Chondrocyte (in vitro differentiated cells): ENCODE measurements at regions not wholly inside any gene's neighbourhood (a gene's known extent, or its start where the extent isn't known, plus 50 kb on each side); places are given as distances from the start of the nearest gene placed in this dataset.

Experiments used
- DNase-seq: peaks from one replicate; pipeline ENCODE4 v3.0.0; 2021; ENCODE audit warnings: mixed read lengths, low spot score
- H3K27ac Mint-ChIP-seq: one replicate; pipeline ENCODE4 v1.8.0; 2021; ENCODE audit warnings: mild to moderate bottlenecking, moderate library complexity, mixed read lengths; ENCODE audit not compliant: unreplicated experiment
- H3K27me3 Mint-ChIP-seq: 2 replicates; pipeline ENCODE4 v1.8.0; 2021; ENCODE audit warnings: low read depth, mixed read lengths
- H3K36me3 Mint-ChIP-seq: 2 replicates; pipeline ENCODE4 v1.8.0; 2021; ENCODE audit warnings: low read depth, mixed read lengths
- H3K4me1 Mint-ChIP-seq: 2 replicates; pipeline ENCODE4 v1.8.0; 2021; ENCODE audit warnings: low read depth, mild to moderate bottlenecking, mixed read lengths
- H3K4me3 Mint-ChIP-seq: one replicate; pipeline ENCODE4 v1.8.0; 2021; ENCODE audit warnings: mild to moderate bottlenecking, moderate library complexity, mixed read lengths; ENCODE audit not compliant: unreplicated experiment
- H3K9me3 Mint-ChIP-seq: 2 replicates; pipeline ENCODE4 v1.8.0; 2021; ENCODE audit warnings: low read depth, mixed read lengths
- TF ChIP-seq, protein P1 (sequence below): fragments of 200-600 bp; sonication (generic); IDR thresholded peaks from 2 replicates; pipeline ENCODE4 v1.5.0; 2021; ENCODE audit warnings: antibody characterized with exemption, mild to moderate bottlenecking, moderate library complexity

DNA sequence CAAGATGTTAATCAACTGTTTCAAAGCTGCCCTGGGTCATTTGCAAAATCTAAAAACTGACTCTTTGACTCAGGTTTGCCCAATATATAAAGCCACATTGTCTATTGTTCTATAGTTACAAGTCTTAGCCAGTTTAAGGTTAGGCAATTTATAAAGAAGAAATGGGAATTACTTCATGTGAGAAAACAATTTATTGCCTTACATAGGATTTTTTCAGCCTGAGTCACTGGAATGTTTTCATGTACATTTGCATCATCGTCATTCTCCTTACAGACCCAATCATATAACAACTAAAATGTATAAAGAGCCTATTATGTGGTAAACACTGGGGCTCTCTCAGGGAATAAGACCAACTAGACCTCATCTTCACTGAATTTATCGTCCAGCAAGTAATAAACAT, 100.3 kb upstream of the PLEKHG7 start:
- DNase-seq, result no peak
- peaks cover 2% of the 10 kb centered on the region for H3K36me3 Mint-ChIP-seq
- TF ChIP-seq, protein P1, sequence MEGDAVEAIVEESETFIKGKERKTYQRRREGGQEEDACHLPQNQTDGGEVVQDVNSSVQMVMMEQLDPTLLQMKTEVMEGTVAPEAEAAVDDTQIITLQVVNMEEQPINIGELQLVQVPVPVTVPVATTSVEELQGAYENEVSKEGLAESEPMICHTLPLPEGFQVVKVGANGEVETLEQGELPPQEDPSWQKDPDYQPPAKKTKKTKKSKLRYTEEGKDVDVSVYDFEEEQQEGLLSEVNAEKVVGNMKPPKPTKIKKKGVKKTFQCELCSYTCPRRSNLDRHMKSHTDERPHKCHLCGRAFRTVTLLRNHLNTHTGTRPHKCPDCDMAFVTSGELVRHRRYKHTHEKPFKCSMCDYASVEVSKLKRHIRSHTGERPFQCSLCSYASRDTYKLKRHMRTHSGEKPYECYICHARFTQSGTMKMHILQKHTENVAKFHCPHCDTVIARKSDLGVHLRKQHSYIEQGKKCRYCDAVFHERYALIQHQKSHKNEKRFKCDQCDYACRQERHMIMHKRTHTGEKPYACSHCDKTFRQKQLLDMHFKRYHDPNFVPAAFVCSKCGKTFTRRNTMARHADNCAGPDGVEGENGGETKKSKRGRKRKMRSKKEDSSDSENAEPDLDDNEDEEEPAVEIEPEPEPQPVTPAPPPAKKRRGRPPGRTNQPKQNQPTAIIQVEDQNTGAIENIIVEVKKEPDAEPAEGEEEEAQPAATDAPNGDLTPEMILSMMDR, result no peak
- no peak overlapping the region for H3K4me3 Mint-ChIP-seq
- H3K27me3 Mint-ChIP-seq, result no peaks in the 10 kb centered on the region
- peak overlapping the region; percentile 37 for H3K27ac Mint-ChIP-seq
- H3K4me1 Mint-ChIP-seq, result peaks cover 19% of the 10 kb centered on the region
- H3K9me3 Mint-ChIP-seq, result peaks cover 8% of the 10 kb centered on the region

DNA sequence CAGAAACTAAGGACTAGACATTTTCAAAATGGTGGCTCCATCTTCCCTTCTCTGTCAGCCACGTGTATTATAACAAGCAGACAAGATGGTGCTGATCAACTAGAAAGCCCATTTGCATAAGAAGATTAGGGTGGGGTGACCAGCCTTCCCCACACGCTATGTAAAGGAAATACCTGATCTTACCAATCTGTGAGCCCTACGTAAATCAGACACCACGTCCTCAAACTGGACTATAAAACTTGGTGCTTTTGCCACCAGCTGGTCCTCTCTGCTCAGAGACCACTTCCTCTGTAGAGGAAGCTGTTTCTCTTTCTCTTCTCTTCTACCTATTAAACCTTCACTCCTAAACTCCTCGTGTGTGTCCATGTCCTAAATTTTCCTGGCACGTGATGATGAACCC, 101.1 kb upstream of the PLEKHG7 start:
- H3K27ac Mint-ChIP-seq, result no peak overlapping the region
- peaks cover 2% of the 10 kb centered on the region for H3K36me3 Mint-ChIP-seq
- TF ChIP-seq, protein P1, result no peak
- no peaks in the 10 kb centered on the region for H3K27me3 Mint-ChIP-seq
- H3K4me1 Mint-ChIP-seq, result peaks cover 19% of the 10 kb centered on the region
- peaks cover 8% of the 10 kb centered on the region for H3K9me3 Mint-ChIP-seq
- no peak for DNase-seq
- no peak overlapping the region for H3K4me3 Mint-ChIP-seq

DNA sequence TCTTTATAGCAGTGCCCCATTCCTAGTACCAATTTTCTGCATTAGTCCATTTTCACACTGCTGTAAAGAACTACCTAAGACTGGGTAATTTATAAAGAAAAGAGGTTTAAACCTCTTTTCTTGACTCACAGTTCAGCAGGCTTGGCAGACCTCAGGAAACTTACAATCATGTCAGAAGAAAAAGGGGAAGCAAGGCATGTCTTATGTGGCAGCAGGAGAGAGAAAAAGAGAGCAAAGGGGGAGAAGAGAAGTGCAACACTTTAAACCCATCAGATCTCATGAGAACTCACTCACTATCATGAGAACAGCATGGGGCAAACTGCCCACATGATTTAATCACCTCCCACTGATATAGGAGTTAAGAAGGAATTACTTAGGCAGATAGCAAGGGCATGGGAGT, 101.6 kb upstream of the PLEKHG7 start:
- no peak for DNase-seq
- H3K4me3 Mint-ChIP-seq, result no peak overlapping the region
- no peak overlapping the region for H3K27ac Mint-ChIP-seq
- no peaks in the 10 kb centered on the region for H3K27me3 Mint-ChIP-seq
- H3K9me3 Mint-ChIP-seq, result peaks cover 8% of the 10 kb centered on the region
- H3K4me1 Mint-ChIP-seq, result peaks cover 22% of the 10 kb centered on the region
- TF ChIP-seq, protein P1, result no peak
- peaks cover 2% of the 10 kb centered on the region for H3K36me3 Mint-ChIP-seq

DNA sequence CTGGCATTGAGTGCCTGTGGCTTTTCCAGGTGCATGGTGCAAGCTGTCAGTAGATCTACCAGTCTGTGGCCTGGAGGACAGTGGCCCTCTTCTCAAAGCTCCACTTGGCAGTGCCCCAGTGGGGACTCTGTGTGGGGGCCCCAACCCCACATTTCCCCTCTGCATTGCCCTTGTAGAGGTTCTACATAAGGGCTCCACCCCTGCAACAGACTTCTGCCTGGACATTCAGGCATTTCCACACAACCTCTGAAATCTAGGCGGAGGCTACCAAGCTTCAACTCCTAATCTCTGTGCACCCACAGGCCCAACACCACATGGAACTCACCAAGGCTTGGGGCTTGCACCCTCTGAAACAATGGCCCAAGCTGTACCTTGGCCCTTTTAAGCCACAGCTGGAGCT, 102.7 kb upstream of the PLEKHG7 start:
- H3K27me3 Mint-ChIP-seq, result no peaks in the 10 kb centered on the region
- H3K36me3 Mint-ChIP-seq, result peaks cover 2% of the 10 kb centered on the region
- peaks cover 8% of the 10 kb centered on the region for H3K9me3 Mint-ChIP-seq
- TF ChIP-seq, protein P1, result no peak
- H3K4me3 Mint-ChIP-seq, result no peak overlapping the region
- H3K27ac Mint-ChIP-seq, result no peak overlapping the region
- no peak for DNase-seq
- peaks cover 21% of the 10 kb centered on the region for H3K4me1 Mint-ChIP-seq

DNA sequence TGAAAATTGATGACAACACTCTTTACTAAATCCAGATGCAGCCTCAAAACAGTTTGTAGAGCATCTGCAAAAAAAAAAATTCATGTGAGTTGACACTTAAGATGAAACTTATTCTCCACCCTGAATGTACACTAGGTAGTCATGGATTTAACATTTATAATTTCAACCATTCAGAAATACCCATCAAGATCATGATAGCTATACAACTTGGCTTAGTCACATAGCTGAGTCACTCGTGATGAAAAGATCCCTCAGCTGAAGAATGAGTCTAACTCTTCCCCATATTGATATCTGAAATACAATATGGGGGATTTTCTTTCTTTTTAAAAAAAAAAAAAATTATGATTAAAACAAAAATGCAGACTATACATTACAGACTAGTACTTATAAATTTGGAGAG, 104.8 kb upstream of the PLEKHG7 start:
- Mint-ChIP-seq H3K27ac (no peak overlapping the region), H3K27me3 (no peaks in the 10 kb centered on the region), H3K9me3 (peaks cover 4% of the 10 kb centered on the region), H3K4me3 (no peak overlapping the region), H3K36me3 (peaks cover 2% of the 10 kb centered on the region), H3K4me1 (peaks cover 26% of the 10 kb centered on the region)
- no peak for DNase-seq
- TF ChIP-seq, protein P1, result no peak
